Large intestine (tissue), 3 donors: ENCODE measurements at regions not wholly inside any gene's neighbourhood (a gene's known extent, or its start where the extent isn't known, plus 50 kb on each side); places are given as distances from the start of the nearest gene placed in this dataset.
"Not testable (repeated sequence)": the region's sequence is repeated elsewhere in the genome, so short reads cannot be mapped to it uniquely, and the experiment has no call there.

Source experiments
- DNase-seq, 2 donors: peaks; one replicate each; pipeline versions ENCODE4 v3.0.0 to v3.0.0-alpha.2; 2013
- H3K27ac ChIP-seq: one replicate; pipeline ENCODE4 v1.5.1; 2013; ENCODE audit warnings: low read length
- H3K27me3 ChIP-seq: 2 replicates; pipeline ENCODE4 v1.6.1; 2013; ENCODE audit warnings: low read length; ENCODE audit not compliant: control insufficient read depth, insufficient read depth
- H3K36me3 ChIP-seq: 2 replicates; pipeline ENCODE4 v1.6.1; 2013; ENCODE audit warnings: low read length; ENCODE audit not compliant: control insufficient read depth, insufficient read depth
- H3K4me1 ChIP-seq: one replicate; pipeline ENCODE4 v1.6.1; 2013; ENCODE audit warnings: low read length; ENCODE audit not compliant: control insufficient read depth, insufficient read depth
- H3K4me3 ChIP-seq: one replicate; pipeline ENCODE4 v1.5.1; 2013; ENCODE audit warnings: low read length
- H3K9me3 ChIP-seq: one replicate; pipeline ENCODE4 v1.6.1; 2013; ENCODE audit warnings: mild to moderate bottlenecking, low read depth, low read length, moderate library complexity; ENCODE audit not compliant: control insufficient read depth
- WGBS: methylation state at CpG from one replicate; pipeline ENCODE4 v1.1.5; 2013; ENCODE audit warnings: low lambda C conversion rate; ENCODE audit not compliant: insufficient coverage; 5-methylcytosine and 5-hydroxymethylcytosine counted together

GRCh38 chr7:149930374-149931068 lies 56.8 kb downstream of the ATP6V0E2 start:
- H3K4me1 ChIP-seq, H3K27me3 ChIP-seq, H3K36me3 ChIP-seq, H3K4me3 ChIP-seq, H3K9me3 ChIP-seq, H3K27ac ChIP-seq: not testable (repeated sequence)
- WGBS = no CpG with 5 or more reads among the region's 7 CpGs
- peak in 1 of 2 donors; percentile 4 for DNase-seq

- not testable (repeated sequence) for H3K9me3 ChIP-seq, H3K27me3 ChIP-seq, H3K36me3 ChIP-seq, H3K4me1 ChIP-seq, H3K27ac ChIP-seq, H3K4me3 ChIP-seq, DNase-seq
- WGBS = no CpG with 5 or more reads among the region's 5 CpGs
These were observed 60.0 kb downstream of the ATP6V0E2 start for GRCh38 chr7:149933776-149934175.

- not testable (repeated sequence) for H3K27me3 ChIP-seq, H3K36me3 ChIP-seq, H3K4me1 ChIP-seq, H3K27ac ChIP-seq, H3K9me3 ChIP-seq, DNase-seq, H3K4me3 ChIP-seq
- WGBS = no CpG with 5 or more reads among the region's 4 CpGs
These were observed 73.6 kb downstream of the ATP6V0E2 start for GRCh38 chr7:149947346-149947745.

GRCh38 chr7:149948444-149948843 lies 74.7 kb downstream of the ATP6V0E2 start:
- not testable (repeated sequence) for H3K4me1 ChIP-seq, H3K4me3 ChIP-seq, DNase-seq, H3K27me3 ChIP-seq, H3K27ac ChIP-seq, H3K36me3 ChIP-seq, H3K9me3 ChIP-seq
- WGBS = no CpG with 5 or more reads among the region's 13 CpGs

- no CpG with 5 or more reads among the region's 13 CpGs for WGBS
- not testable (repeated sequence) for DNase-seq
These were observed 76.3 kb downstream of the ATP6V0E2 start for GRCh38 chr7:149949863-149950577.

GRCh38 chr7:149950578-149950924 lies 76.8 kb downstream of the ATP6V0E2 start:
- H3K4me3 ChIP-seq, H3K4me1 ChIP-seq, H3K36me3 ChIP-seq, DNase-seq, H3K9me3 ChIP-seq, H3K27me3 ChIP-seq, H3K27ac ChIP-seq: not testable (repeated sequence)
- WGBS = no CpG with 5 or more reads among the region's 4 CpGs

More at GRCh38 chr7:149949863-149950577, 76.3 kb downstream of the ATP6V0E2 start:
- H3K27me3 ChIP-seq, H3K4me1 ChIP-seq, H3K9me3 ChIP-seq, H3K36me3 ChIP-seq, H3K27ac ChIP-seq, H3K4me3 ChIP-seq: not testable (repeated sequence)

GRCh38 chr7:149951579-149951978 lies 77.8 kb downstream of the ATP6V0E2 start:
- H3K27me3 ChIP-seq, H3K4me3 ChIP-seq, DNase-seq, H3K4me1 ChIP-seq, H3K27ac ChIP-seq, H3K9me3 ChIP-seq, H3K36me3 ChIP-seq: not testable (repeated sequence)
- no CpG with 5 or more reads among the region's 2 CpGs for WGBS

- not testable (repeated sequence) for DNase-seq, H3K36me3 ChIP-seq, H3K9me3 ChIP-seq, H3K4me3 ChIP-seq, H3K27me3 ChIP-seq, H3K4me1 ChIP-seq, H3K27ac ChIP-seq
- WGBS = no CpG with 5 or more reads among the region's 2 CpGs
These were observed 85.1 kb downstream of the ATP6V0E2 start for GRCh38 chr7:149958880-149959279.

- not testable (repeated sequence) for H3K4me3 ChIP-seq, H3K27me3 ChIP-seq, H3K36me3 ChIP-seq, DNase-seq, H3K27ac ChIP-seq, H3K4me1 ChIP-seq, H3K9me3 ChIP-seq
These were observed 87.1 kb downstream of the ATP6V0E2 start for GRCh38 chr7:149960863-149961262.

GRCh38 chr7:149961878-149962277 lies 88.1 kb downstream of the ATP6V0E2 start:
- not testable (repeated sequence) for H3K4me1 ChIP-seq, H3K27me3 ChIP-seq, DNase-seq, H3K27ac ChIP-seq, H3K36me3 ChIP-seq, H3K9me3 ChIP-seq, H3K4me3 ChIP-seq
- WGBS = no CpG with 5 or more reads among the region's 2 CpGs

- not testable (repeated sequence) for DNase-seq, H3K4me1 ChIP-seq, H3K27ac ChIP-seq, H3K4me3 ChIP-seq, H3K9me3 ChIP-seq, H3K36me3 ChIP-seq, H3K27me3 ChIP-seq
- WGBS = no CpG with 5 or more reads among the region's 8 CpGs
These were observed 89.0 kb downstream of the ATP6V0E2 start for GRCh38 chr7:149962685-149963319.
